GM21528 (cell line): ENCODE measurements at regions not wholly inside any gene's neighbourhood (a gene's known extent, or its start where the extent isn't known, plus 50 kb on each side); places are given as distances from the start of the nearest gene placed in this dataset.
"Not testable (repeated sequence)": the region's sequence is repeated elsewhere in the genome, so short reads cannot be mapped to it uniquely, and the experiment has no call there.

Experiments used
- ATAC-seq: cut with Tn5 transposase; IDR thresholded peaks from one replicate; pipeline ENCODE4 v1.9.1; 2021; ENCODE audit warnings: mild to moderate bottlenecking, moderate library complexity; ENCODE audit not compliant: unreplicated experiment, low FRiP score

DNA sequence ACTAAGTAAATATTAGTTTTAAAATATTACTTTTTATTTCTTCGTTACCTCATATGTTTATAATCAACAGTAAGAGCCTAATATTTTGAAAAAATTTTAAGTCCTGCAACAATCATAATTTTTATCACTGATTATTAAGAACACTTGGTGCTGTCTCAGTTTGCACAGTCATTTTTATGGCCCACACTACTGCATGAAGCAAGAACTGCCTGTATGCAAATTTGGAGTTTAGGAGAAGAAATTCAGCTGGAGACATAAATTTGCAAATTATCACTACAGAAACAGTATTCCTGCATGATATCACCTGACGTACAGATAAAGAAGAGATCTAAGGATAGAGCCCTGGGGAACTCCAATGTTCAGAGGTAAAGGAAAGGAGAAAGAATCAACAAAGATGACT, 144.1 kb upstream of the RBBP8 start:
- ATAC-seq, result no peak

GRCh38 chr18:22789600-22789999, 143.5 kb upstream of the RBBP8 start:
- ATAC-seq, result no peak

GRCh38 chr18:22790545-22791309, 142.4 kb upstream of the RBBP8 start:
- ATAC-seq, result no peak

DNA sequence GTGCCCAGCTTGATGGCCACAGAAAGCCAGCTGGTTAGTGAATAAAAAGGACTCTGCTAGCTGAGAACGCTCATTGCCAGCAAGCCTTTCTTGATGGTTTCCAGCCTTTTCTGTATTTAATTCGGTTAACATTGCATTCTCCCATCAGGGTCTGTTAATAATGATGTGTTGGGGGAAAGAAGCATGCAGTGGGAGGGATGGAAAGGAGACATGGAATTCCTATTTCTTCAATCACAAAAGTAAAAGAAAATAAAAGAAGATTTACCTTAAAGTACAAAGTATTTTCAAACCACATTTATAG, 141.9 kb upstream of the RBBP8 start:
- no peak for ATAC-seq

- no peak for ATAC-seq
These were observed 137.0 kb upstream of the RBBP8 start for GRCh38 chr18:22796113-22796512.

- no peak for ATAC-seq
These were observed 132.6 kb upstream of the RBBP8 start for GRCh38 chr18:22800551-22800951.

GRCh38 chr18:22813648-22814328, 119.3 kb upstream of the RBBP8 start:
- no peak for ATAC-seq

DNA sequence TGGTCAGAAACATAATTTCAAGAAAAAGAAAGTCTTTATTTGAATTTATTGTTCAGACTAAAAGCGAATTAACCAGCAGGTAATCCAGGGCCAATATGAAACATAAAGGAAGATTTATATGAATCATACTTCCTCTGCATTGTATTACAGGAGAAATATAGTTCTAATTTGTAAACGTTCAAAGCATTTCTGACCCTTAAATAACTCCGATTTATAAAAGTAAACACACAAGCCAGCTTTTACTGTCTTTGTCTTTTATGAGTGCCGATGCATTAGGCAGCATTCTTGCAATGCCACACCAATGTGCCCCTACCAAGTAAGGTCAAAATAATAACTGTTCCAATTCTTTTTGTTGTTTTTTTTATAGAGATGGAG, 118.8 kb upstream of the RBBP8 start:
- no peak for ATAC-seq

DNA sequence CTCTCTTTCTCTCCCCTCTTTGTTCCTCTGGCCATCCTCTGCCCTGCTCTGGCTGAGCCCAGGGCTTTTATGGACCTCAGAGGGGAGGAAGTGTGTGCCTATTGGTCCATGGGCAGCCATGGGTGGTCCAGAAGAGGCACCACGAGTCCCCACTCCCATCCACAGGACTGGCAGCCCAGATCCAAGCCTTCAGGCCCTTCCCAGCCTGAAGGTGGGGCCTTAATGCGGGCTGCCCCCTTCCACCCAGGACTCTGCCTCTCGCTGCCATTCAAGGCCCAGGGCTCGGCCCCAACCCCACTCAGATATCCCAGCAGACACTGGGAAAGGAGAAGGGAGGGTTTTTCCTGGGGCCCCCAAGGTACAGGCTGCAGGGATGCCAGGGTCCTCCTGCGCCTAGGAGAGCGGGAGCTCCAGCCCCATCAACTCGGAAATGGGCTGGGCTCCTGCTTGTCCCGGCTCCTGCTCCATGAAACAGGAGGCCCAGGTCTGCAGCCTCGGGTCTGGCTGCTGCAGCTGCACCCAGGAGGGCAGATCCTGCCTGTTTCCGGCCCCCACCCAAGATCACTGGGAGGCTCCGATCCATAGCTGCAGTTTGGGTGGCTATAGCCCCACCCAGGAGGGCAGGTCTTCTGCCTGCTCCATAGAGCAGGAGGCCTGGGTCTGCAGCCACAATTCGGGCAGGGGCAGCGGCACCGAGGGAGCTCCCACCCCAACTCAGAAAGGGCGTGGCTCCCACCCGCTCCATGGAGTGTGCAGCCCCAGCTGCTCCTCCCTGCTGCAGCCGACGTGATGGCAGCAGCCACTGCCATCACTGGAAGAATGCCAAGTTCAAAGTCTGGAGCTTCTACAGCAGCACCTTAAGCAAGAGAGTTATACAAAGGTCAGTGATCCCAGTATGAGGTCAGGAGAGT, 116.6 kb upstream of the RBBP8 start:
- ATAC-seq, result no peak

- ATAC-seq, result no peak
These were observed 115.3 kb upstream of the RBBP8 start for GRCh38 chr18:22817844-22818243.

- ATAC-seq, result no peak
These were observed 111.1 kb upstream of the RBBP8 start for GRCh38 chr18:22822024-22822423.

- peak; percentile 80 for ATAC-seq
These were observed 110.2 kb upstream of the RBBP8 start for GRCh38 chr18:22822841-22823508.

GRCh38 chr18:22826726-22827125, 106.4 kb upstream of the RBBP8 start:
- no peak for ATAC-seq

DNA sequence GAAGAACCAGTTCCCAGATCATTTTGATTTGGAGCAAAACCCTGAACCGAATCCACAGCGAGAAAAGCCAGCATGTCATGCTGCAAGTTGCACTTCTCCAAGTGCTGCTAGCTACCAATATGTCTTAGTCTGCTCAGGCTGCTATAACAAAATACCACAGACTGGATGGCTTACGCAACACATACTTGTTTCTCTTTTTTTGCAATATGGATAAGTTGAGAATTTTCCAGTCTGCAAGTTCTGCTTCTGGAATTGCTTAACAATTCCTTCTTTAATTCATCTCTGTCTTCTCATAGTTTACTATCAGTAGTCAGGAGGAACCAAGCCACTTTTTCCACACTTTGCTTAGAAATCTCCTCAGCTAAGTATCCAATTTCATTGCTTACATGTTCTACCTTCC, 105.9 kb upstream of the RBBP8 start:
- ATAC-seq, result no peak

DNA sequence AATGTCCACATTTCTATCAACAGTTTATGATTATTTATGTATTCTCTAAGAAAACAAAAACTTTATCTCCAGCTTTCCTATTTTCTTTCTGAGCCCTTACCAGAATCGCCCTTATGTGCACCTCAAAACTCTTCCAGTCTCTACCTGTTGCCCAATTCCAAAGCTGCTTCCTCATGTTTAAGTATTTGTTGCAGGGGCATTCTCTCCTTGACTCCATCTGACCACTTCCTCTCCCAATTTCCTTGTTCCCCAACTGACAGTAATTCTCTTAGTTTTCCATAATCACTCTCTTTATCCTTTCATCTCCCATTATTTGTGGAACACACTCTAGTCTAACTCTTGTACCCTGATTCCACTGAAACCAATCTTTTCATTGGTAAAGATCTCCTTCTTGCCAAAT, 105.4 kb upstream of the RBBP8 start:
- no peak for ATAC-seq

- no peak for ATAC-seq
These were observed 105.0 kb upstream of the RBBP8 start for GRCh38 chr18:22828171-22828570.

- not testable (repeated sequence) for ATAC-seq
These were observed 104.5 kb upstream of the RBBP8 start for GRCh38 chr18:22828583-22828982.

GRCh38 chr18:22829781-22830180, 103.3 kb upstream of the RBBP8 start:
- ATAC-seq, result no peak

DNA sequence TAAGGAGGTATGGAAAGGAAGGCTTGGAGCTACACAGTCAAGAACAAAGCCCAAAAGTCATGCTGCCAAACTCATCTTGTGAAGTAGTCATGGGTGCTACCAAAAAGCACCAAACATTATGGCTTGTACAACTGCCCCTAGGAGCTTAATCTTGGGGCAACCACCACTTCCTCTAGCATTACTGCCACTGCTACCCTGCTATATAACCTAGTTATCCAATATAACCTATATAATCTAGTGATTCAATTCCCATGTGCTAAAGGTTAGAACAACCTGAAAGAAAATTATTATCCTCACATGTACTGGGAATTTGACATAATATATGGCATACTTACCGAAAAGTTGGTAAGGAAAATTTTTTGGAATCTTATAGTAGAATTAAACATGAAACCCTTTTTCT, 102.6 kb upstream of the RBBP8 start:
- no peak for ATAC-seq

- ATAC-seq, result no peak
These were observed 101.7 kb upstream of the RBBP8 start for GRCh38 chr18:22831441-22831904.

DNA sequence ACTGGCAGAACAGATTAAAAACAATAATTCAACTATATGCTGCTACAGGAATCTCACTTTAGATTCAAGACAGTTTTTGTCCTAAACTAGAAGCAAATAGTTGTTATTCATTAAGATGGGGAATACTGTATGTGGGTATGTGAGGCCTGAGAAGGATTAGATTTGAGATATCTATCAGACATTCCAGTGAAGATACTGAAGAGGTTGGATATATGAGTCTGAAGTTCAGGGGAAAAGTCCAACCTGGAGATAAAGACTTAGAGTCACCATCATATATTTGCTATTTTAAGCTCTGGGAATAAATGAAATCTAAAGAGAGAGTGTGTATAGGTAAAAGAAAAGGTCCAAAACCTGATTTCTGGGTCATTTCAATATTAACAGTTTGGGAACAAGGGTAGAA, 96.2 kb upstream of the RBBP8 start:
- ATAC-seq, result no peak
